EH (cell line): ENCODE measurements at regions not wholly inside any gene's neighbourhood (a gene's known extent, or its start where the extent isn't known, plus 50 kb on each side); places are given as distances from the start of the nearest gene placed in this dataset.
A peak's percentile ranks its signal among the peaks of the same experiment; 100 is the strongest.

Experiments used
- DNase-seq: peaks from one replicate; pipeline ENCODE4 v3.0.0-alpha.2; 2015; ENCODE audit warnings: low read depth

- peak; percentile 80 for DNase-seq
Measured at GRCh38 chr2:147792966-147793617, 51.7 kb upstream of the ACVR2A start.

- no peak for DNase-seq
Measured at GRCh38 chr2:147790580-147790979, 54.2 kb upstream of the ACVR2A start.

GRCh38 chr2:147789720-147790119 is 55.1 kb upstream of the ACVR2A start:
- DNase-seq: peak; percentile 59

- DNase-seq: no peak
Measured at GRCh38 chr2:147789287-147789686, 55.5 kb upstream of the ACVR2A start.

- DNase-seq: peak; percentile 39
Measured at GRCh38 chr2:147782141-147782930, 62.5 kb upstream of the ACVR2A start.

- DNase-seq: no peak
Measured at GRCh38 chr2:147779440-147779839, 65.4 kb upstream of the ACVR2A start.

- DNase-seq: no peak
Measured at GRCh38 chr2:147777394-147777793, 67.4 kb upstream of the ACVR2A start.

GRCh38 chr2:147774805-147775204 is 70.0 kb upstream of the ACVR2A start:
- DNase-seq: no peak

GRCh38 chr2:147773479-147773878 is 71.3 kb upstream of the ACVR2A start:
- DNase-seq: no peak

- DNase-seq: no peak
Measured at GRCh38 chr2:147772781-147773180, 72.0 kb upstream of the ACVR2A start.

GRCh38 chr2:147763861-147764260 is 81.0 kb upstream of the ACVR2A start:
- DNase-seq: no peak

GRCh38 chr2:147760984-147761383 is 83.8 kb upstream of the ACVR2A start:
- DNase-seq: peak; percentile 7

GRCh38 chr2:147759536-147759935 is 85.3 kb upstream of the ACVR2A start:
- DNase-seq: no peak

GRCh38 chr2:147758821-147759220 is 86.0 kb upstream of the ACVR2A start:
- no peak for DNase-seq

GRCh38 chr2:147756069-147756468 is 88.8 kb upstream of the ACVR2A start:
- DNase-seq: no peak

GRCh38 chr2:147740211-147740927 is 104.5 kb upstream of the ACVR2A start:
- DNase-seq: no peak

- peak; percentile 74 for DNase-seq
Measured at GRCh38 chr2:147739508-147739907, 105.3 kb upstream of the ACVR2A start.

GRCh38 chr2:147718831-147719230 is 126.0 kb upstream of the ACVR2A start:
- DNase-seq: no peak

- peak; percentile 71 for DNase-seq
Measured at GRCh38 chr2:147716906-147717305, 127.9 kb upstream of the ACVR2A start.

GRCh38 chr2:147715807-147716206 is 129.0 kb upstream of the ACVR2A start:
- peak; percentile 77 for DNase-seq

GRCh38 chr2:147714582-147714981 is 130.2 kb upstream of the ACVR2A start:
- DNase-seq: peak; percentile 58

GRCh38 chr2:147713349-147713748 is 131.5 kb upstream of the ACVR2A start:
- no peak for DNase-seq

- DNase-seq: peak; percentile 67
Measured at GRCh38 chr2:147712051-147712450, 132.8 kb upstream of the ACVR2A start.
